GM06990 (cell line): ENCODE measurements at regions not wholly inside any gene's neighbourhood (a gene's known extent, or its start where the extent isn't known, plus 50 kb on each side); places are given as distances from the start of the nearest gene placed in this dataset.
"Not testable (repeated sequence)": the region's sequence is repeated elsewhere in the genome, so short reads cannot be mapped to it uniquely, and the experiment has no call there.

ENCODE experiments used
- DNase-seq: peaks from one replicate; pipeline ENCODE4 v3.0.0-alpha.2; 2011; ENCODE audit not compliant: insufficient read length; ENCODE audit errors: extremely low read depth
- H3K27me3 ChIP-seq: replicated peaks from 2 replicates; pipeline ENCODE4 v1.6.0; 2011; ENCODE audit warnings: low read length; ENCODE audit not compliant: control insufficient read depth, insufficient read depth
- H3K36me3 ChIP-seq: 2 replicates; pipeline ENCODE4 v1.5.1; 2011; ENCODE audit warnings: low read length; ENCODE audit not compliant: control insufficient read depth, insufficient read depth
- H3K4me3 ChIP-seq: replicated peaks from 2 replicates; pipeline ENCODE4 v1.5.1; 2011; ENCODE audit warnings: low read depth, mild to moderate bottlenecking, control low read depth, low read length
- CTCF ChIP-seq: IDR thresholded peaks from 2 replicates; pipeline ENCODE4 v1.5.1; 2011; ENCODE audit warnings: low read length, control low read depth, mild to moderate bottlenecking, inconsistent platforms; ENCODE audit not compliant: insufficient read depth, poor library complexity, severe bottlenecking

- Histone ChIP-seq H3K36me3 (no peaks in the 10 kb centered on the region), H3K4me3 (no peak overlapping the region), H3K27me3 (no peaks in the 10 kb centered on the region; the same call in 1 of the 2 replicates)
- TF ChIP-seq CTCF: no peak
- no peak for DNase-seq
These were observed 483.8 kb downstream of the DMAC1 start for GRCh38 chr9:7315746-7316145.

GRCh38 chr9:7315116-7315515 lies 484.5 kb downstream of the DMAC1 start:
- Histone ChIP-seq H3K36me3 (no peaks in the 10 kb centered on the region), H3K4me3 (no peak overlapping the region), H3K27me3 (no peaks in the 10 kb centered on the region; the same call in 1 of the 2 replicates)
- DNase-seq: no peak
- TF ChIP-seq CTCF: no peak

GRCh38 chr9:7313389-7313788 lies 486.2 kb downstream of the DMAC1 start:
- TF ChIP-seq CTCF: no peak
- H3K4me3 ChIP-seq: no peak overlapping the region
- H3K36me3 ChIP-seq: no peaks in the 10 kb centered on the region
- no peak for DNase-seq
- no peaks in the 10 kb centered on the region; the same call in 1 of the 2 replicates for H3K27me3 ChIP-seq

- not testable (repeated sequence) for H3K4me3 ChIP-seq, H3K27me3 ChIP-seq, DNase-seq, H3K36me3 ChIP-seq
These were observed 490.5 kb downstream of the DMAC1 start for GRCh38 chr9:7309051-7309450.

- TF ChIP-seq CTCF: no peak
- H3K36me3 ChIP-seq: no peaks in the 10 kb centered on the region
- no peak for DNase-seq
- H3K27me3 ChIP-seq: peaks cover 3% of the 10 kb centered on the region
- no peak overlapping the region for H3K4me3 ChIP-seq
These were observed 493.9 kb downstream of the DMAC1 start for GRCh38 chr9:7305677-7306076.

GRCh38 chr9:7304627-7304995 lies 495.0 kb downstream of the DMAC1 start:
- TF ChIP-seq CTCF: no peak
- Histone ChIP-seq H3K27me3 (peaks cover 3% of the 10 kb centered on the region), H3K36me3 (no peaks in the 10 kb centered on the region), H3K4me3 (no peak overlapping the region)
- no peak for DNase-seq
